GM12864 (cell line): ENCODE measurements at regions not wholly inside any gene's neighbourhood (a gene's known extent, or its start where the extent isn't known, plus 50 kb on each side); places are given as distances from the start of the nearest gene placed in this dataset.
"Not testable (repeated sequence)": the region's sequence is repeated elsewhere in the genome, so short reads cannot be mapped to it uniquely, and the experiment has no call there.

Source experiments
- DNase-seq: peaks from one replicate; pipeline ENCODE4 v3.0.0-alpha.2; 2011; ENCODE audit warnings: low read depth
- H3K4me3 ChIP-seq: 2 replicates; pipeline ENCODE4 v1.5.1; 2011; ENCODE audit warnings: mild to moderate bottlenecking, low read depth, low read length, control low read depth
- CTCF ChIP-seq: IDR thresholded peaks from 2 replicates; pipeline ENCODE4 v1.5.1; 2011; ENCODE audit warnings: low read depth, mild to moderate bottlenecking, moderate library complexity, low read length, control low read depth, inconsistent platforms; ENCODE audit errors: missing control alignments

GRCh38 chr14:38669027-38669426 is 413.1 kb upstream of the CLEC14A start:
- DNase-seq = no peak
- no peak for TF ChIP-seq CTCF

GRCh38 chr14:38663382-38663781 is 407.5 kb upstream of the CLEC14A start:
- no peak for DNase-seq
- no peak overlapping the region for H3K4me3 ChIP-seq
- TF ChIP-seq CTCF = no peak

More at GRCh38 chr14:38669027-38669426, 413.1 kb upstream of the CLEC14A start:
- no peak overlapping the region for H3K4me3 ChIP-seq

DNA sequence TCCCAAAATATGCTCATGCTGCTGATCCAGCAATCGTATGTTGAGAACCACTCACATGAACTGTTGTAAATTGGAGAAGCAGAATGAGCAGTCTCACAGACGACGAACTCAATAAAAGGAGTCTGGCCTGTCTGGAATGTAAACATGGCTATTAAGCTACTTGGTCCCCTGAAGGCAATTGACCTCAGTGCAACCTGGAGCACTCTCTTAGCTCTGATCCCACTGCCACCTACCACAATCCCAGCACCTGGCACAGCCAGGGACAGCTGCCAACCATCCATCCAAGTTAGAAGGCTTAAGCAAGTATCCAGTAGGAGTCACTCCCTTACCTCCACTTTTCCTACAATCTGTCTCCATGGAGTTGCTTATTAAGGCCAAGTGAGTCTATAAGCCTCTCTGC is 406.9 kb upstream of the CLEC14A start:
- H3K4me3 ChIP-seq = no peak overlapping the region
- no peak for DNase-seq
- no peak for TF ChIP-seq CTCF

DNA sequence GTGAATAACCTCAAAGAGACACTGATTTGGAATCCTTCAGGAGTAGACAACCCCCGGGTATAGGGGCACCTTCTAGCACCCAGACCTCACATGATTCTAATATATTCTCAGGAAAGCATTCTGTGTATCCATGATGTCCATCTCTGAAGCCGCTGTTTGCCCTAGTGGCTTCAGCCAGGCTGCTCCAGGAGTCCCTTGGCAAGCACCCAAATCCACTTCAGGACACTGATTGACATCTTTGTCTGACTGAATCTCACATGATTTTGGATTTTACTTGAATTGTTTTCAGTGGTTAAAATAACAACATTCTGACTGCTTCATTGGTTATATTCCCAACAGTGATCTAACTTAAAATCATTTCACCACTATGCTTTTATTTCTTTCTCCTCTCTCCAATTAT is 390.5 kb upstream of the CLEC14A start:
- TF ChIP-seq CTCF = no peak
- no peak overlapping the region for H3K4me3 ChIP-seq
- no peak for DNase-seq

DNA sequence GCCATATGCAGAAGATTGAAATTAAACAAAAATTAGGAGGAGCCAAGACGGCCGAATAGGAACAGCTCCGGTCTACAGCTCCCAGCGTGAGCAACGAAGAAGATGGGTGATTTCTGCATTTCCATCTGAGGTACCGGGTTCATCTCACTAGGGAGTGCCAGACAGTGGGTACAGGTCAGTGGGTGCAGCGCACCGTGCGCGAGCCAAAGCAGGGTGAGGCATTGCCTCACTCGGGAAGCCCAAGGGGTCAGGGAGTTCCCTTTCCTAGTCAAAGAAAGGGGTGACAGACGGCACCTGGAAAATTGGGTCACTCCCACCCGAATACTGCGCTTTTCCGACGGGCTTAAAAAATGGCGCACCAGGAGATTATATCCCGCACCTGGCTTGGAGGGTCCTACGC is 379.0 kb upstream of the CLEC14A start:
- not testable (repeated sequence) for DNase-seq, H3K4me3 ChIP-seq

DNA sequence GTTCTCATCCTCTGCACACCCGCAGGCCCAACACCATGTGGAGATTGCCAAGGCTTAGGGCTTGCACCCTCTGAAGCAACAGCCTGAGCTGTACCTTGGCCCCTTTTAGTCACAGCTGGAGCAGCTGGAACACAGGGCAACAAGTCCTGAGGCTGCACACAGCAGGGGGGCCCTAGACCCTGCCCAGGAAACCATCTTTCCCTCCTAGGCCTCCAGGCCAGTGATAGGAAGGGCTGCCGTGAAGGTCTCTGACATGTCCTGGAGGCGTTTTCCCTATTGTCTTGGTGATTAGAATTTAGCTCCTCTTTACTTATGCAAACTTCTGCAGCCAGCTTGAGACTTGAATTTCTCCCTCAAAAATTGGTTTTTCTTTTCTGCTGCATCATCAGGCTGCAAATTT is 373.5 kb upstream of the CLEC14A start:
- no peak for DNase-seq
- H3K4me3 ChIP-seq = no peak overlapping the region
- no peak for TF ChIP-seq CTCF

DNA sequence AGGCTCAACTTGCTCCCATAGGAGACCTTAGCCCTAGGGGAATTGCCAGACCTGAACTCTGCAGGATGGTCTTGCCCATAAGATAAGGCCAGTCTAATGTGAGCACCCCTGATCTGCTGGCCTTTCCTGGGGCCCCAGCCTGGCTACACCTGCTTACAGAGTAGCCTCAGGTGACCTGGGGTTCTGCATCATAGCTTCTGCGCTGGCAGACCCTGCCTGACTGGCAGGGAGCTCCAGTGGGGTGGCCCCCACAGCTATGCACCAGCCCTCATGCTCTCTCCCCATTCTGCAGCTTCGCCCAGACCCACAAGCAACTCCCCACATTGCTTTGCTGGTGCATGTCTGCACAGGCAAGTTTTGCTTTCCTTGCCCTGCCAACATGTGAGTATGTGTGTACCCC is 371.3 kb upstream of the CLEC14A start:
- no peak for TF ChIP-seq CTCF
- DNase-seq = no peak
- H3K4me3 ChIP-seq = no peak overlapping the region

GRCh38 chr14:38623661-38624060 is 367.8 kb upstream of the CLEC14A start:
- DNase-seq = no peak
- TF ChIP-seq CTCF = no peak
- H3K4me3 ChIP-seq = no peak overlapping the region
